Nephron (organoid): ENCODE measurements at regions not wholly inside any gene's neighbourhood (a gene's known extent, or its start where the extent isn't known, plus 50 kb on each side); places are given as distances from the start of the nearest gene placed in this dataset.

ENCODE experiments used
- H3K27ac Mint-ChIP-seq, 3 experiments: 2 replicates each; pipeline ENCODE4 v1.8.0; 2020; ENCODE audit warnings: mixed read lengths in 3 of 3, mild to moderate bottlenecking in 2 of 3, moderate library complexity in 1 of 3
- H3K27me3 Mint-ChIP-seq: 2 replicates; pipeline ENCODE4 v1.8.0; 2021; ENCODE audit warnings: low read depth, mild to moderate bottlenecking, moderate library complexity, mixed read lengths
- H3K36me3 Mint-ChIP-seq: 2 replicates; pipeline ENCODE4 v1.8.0; 2020; ENCODE audit warnings: low read depth, mixed read lengths
- H3K4me1 Mint-ChIP-seq: 2 replicates; pipeline ENCODE4 v1.8.0; 2020; ENCODE audit warnings: mixed read lengths
- H3K4me3 Mint-ChIP-seq, 3 experiments: 2 replicates each; pipeline ENCODE4 v1.8.0; 2020; ENCODE audit warnings: mild to moderate bottlenecking in 3 of 3, mixed read lengths in 3 of 3, moderate library complexity in 2 of 3
- H3K9me3 Mint-ChIP-seq: 2 replicates; pipeline ENCODE4 v1.8.0; 2020; ENCODE audit warnings: mixed read lengths
- TF ChIP-seq, protein P1 (sequence below), 3 experiments: fragments of 200-600 bp; sonication (generic); IDR thresholded peaks; one replicate each; pipeline ENCODE4 v1.5.0; 2021; ENCODE audit warnings: antibody characterized with exemption in 3 of 3; ENCODE audit not compliant: unreplicated experiment in 3 of 3

DNA sequence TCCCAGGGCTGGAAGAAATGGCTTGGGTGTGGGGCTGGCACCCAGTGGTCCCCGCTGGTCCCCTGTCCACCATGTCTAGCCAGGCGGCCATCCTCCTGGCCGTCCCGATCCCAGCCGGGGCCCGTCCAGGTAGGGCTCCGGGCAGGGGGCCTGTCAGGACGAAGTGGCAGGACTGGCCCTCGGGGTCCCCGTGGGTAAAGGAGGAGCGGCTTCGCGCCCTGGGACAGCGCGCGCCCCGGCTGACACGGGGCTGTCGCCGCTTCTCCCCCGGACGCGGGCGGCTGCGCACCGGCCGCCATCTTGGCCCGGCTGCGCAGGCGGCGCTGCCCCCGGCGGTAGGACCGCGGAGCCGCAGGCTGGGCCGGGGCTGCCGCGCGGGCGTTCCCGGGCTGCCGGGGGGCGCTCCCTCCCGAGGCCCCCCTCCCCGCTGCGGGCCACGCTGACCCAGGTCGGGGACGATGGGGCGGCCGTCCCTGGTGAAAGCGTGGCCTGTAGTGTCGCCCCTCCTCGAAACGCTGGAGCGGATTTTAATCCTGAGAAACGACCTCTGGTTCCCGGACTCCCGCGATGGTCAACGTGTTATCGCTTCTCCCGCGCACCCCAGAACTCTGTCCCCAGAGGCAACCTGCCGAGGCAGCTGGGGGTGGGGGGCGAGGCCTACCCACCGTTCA lies 60.4 kb upstream of the BCOR start:
- Mint-ChIP-seq H3K27ac (peak overlapping the region; percentile 59 to 93 (median 66)), H3K4me1 (peaks cover 16% of the 10 kb centered on the region), H3K27me3 (peaks cover 19% of the 10 kb centered on the region), H3K9me3 (peaks cover 4% of the 10 kb centered on the region), H3K4me3 (peak overlapping the region; percentile 79 to 87 (median 85)), H3K36me3 (no peaks in the 10 kb centered on the region)
- TF ChIP-seq, protein P1, sequence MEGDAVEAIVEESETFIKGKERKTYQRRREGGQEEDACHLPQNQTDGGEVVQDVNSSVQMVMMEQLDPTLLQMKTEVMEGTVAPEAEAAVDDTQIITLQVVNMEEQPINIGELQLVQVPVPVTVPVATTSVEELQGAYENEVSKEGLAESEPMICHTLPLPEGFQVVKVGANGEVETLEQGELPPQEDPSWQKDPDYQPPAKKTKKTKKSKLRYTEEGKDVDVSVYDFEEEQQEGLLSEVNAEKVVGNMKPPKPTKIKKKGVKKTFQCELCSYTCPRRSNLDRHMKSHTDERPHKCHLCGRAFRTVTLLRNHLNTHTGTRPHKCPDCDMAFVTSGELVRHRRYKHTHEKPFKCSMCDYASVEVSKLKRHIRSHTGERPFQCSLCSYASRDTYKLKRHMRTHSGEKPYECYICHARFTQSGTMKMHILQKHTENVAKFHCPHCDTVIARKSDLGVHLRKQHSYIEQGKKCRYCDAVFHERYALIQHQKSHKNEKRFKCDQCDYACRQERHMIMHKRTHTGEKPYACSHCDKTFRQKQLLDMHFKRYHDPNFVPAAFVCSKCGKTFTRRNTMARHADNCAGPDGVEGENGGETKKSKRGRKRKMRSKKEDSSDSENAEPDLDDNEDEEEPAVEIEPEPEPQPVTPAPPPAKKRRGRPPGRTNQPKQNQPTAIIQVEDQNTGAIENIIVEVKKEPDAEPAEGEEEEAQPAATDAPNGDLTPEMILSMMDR (IDR thresholded peaks at IDR 0.05; ENCODE audit: unreplicated experiment in 3 of 3) = peak; percentile 44 to 53 (median 48)

DNA sequence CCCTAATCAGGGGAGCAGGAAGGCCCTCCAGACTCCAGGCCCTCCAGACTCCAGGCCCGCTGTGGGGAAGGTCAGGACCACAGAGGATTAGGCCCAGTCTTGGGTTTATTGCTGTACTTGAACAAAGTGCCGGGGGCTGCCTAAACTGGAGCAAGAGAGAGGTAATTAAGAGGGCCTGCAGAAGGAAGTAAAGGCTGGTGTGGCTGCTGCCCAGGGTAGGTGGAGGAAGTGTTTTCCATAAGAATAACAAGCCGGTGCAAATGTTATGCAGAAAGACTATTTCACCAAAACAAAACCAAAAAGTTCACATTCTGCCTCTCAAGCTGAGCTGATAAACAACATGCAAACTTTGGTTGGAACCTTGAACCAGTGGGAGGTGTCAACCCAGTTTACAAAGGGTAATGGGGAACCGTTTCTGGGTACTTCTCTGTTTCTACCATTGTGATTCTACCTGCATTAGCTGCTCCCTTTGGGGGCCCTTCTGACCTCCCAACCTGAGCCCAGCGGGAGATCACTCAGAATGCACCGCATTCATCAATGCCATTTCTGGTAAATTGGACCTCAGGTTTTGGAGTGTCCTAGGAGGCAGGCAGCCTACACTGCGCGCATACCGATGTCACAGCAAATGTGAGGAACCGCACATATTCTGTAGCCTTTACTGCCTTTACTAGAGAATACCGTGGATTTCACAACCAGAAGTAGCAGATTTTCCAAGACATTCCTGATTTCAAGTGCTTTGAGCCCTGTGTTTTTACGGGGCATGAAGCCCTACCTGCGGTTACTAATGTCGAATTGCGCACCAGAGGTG lies 59.7 kb upstream of the BCOR start:
- TF ChIP-seq, protein P1 (IDR thresholded peaks at IDR 0.05; ENCODE audit: unreplicated experiment in 3 of 3) = no peak
- peaks cover 4% of the 10 kb centered on the region for H3K9me3 Mint-ChIP-seq
- H3K27ac Mint-ChIP-seq = peak overlapping the region; percentile 59 to 66 (median 62)
- peaks cover 16% of the 10 kb centered on the region for H3K27me3 Mint-ChIP-seq
- H3K36me3 Mint-ChIP-seq = no peaks in the 10 kb centered on the region
- H3K4me1 Mint-ChIP-seq = peaks cover 10% of the 10 kb centered on the region
- peak overlapping the region; percentile 75 to 81 (median 79) for H3K4me3 Mint-ChIP-seq

DNA sequence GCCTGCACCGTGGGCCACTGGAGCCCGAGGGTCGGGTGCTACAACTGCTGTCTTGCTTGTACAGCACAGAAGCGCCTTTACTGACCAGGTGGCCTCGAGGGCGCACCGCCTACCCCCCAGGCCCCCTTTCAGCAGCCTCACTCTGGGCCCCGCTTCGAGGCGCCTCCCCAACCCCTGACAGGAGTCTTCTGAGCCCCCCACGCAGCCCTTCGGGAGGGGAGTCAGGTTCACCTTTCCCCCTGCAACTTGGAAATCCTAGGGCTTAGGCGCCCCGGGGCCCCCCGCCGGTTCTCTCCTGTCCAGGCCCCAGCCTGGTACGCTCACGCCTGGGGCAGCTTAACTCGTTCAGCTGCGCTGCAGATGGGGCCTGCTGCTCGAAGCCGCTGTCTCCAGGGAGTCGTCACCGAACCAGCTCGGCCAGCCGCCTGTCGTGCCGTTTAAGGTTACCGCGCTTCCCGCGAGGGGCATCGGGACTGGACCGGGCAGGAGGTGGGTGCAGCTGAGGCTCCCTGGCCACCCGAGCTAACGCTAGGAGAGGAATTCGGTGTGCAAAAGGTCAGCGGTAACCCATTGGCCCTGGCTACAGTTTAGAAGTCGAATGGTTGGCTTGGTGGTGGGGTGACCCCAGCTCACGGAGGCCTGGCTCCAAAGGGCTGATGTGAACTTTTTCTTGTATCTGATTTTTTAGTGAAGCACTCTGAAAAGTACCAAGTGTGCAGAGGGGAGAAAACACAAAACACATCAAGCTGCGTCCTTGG lies 58.9 kb upstream of the BCOR start:
- peak overlapping the region; percentile 59 to 66 (median 62) for H3K27ac Mint-ChIP-seq
- peaks cover 4% of the 10 kb centered on the region for H3K9me3 Mint-ChIP-seq
- H3K27me3 Mint-ChIP-seq = peaks cover 11% of the 10 kb centered on the region
- TF ChIP-seq, protein P1 (IDR thresholded peaks at IDR 0.05; ENCODE audit: unreplicated experiment in 3 of 3) = no peak
- H3K36me3 Mint-ChIP-seq = no peaks in the 10 kb centered on the region
- H3K4me1 Mint-ChIP-seq = peaks cover 10% of the 10 kb centered on the region
- peak overlapping the region; percentile 75 to 81 (median 79) for H3K4me3 Mint-ChIP-seq

DNA sequence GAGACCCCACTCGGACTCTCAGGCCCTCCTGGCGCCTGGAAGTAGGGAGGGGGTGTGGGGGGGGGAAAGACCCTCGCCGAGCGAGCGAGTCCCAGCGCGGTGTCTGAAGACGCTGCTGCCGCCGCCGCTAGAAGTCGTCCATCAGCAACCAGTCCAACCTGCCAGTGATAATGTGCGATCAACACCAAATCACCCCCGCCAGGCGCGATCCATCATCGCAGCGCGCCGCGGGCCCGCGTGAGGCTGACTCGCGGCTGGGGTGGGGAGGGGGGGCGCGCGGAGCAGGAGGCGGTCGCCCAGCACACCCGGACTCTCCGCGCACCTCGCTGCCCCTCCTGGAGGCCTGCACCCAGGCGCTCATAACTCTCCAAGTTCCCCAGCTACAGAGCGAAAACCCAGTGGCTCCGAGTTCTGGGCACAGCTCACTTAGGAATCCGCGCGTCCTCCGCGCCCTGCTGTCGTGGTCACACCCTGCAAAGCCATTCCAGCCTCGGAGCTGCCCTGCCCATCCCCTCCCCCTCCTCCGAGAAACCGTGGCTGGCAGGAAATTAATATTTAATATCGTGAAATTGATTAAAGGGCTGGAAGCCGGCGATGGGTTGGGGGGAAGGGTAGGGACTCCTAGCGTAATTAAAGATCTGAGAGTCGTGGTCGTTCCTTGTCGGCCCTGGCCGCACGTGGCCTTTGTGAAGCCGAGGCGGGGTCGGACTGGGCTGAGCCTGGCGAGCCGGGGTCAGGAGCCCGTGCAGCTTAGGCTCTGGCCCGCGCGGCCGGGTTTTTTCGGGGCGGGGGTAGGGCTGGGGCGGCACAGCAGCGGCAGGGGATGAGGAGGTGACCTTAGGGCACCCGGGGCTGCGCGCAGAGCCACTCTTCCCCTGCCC lies 58.1 kb upstream of the BCOR start:
- H3K27ac Mint-ChIP-seq = no peak overlapping the region
- H3K27me3 Mint-ChIP-seq = peaks cover 11% of the 10 kb centered on the region
- peaks cover 12% of the 10 kb centered on the region for H3K4me1 Mint-ChIP-seq
- peak overlapping the region; percentile 54 to 80 (median 75) for H3K4me3 Mint-ChIP-seq
- H3K9me3 Mint-ChIP-seq = peaks cover 4% of the 10 kb centered on the region
- H3K36me3 Mint-ChIP-seq = no peaks in the 10 kb centered on the region
- TF ChIP-seq, protein P1 (IDR thresholded peaks at IDR 0.05; ENCODE audit: unreplicated experiment in 3 of 3) = no peak

DNA sequence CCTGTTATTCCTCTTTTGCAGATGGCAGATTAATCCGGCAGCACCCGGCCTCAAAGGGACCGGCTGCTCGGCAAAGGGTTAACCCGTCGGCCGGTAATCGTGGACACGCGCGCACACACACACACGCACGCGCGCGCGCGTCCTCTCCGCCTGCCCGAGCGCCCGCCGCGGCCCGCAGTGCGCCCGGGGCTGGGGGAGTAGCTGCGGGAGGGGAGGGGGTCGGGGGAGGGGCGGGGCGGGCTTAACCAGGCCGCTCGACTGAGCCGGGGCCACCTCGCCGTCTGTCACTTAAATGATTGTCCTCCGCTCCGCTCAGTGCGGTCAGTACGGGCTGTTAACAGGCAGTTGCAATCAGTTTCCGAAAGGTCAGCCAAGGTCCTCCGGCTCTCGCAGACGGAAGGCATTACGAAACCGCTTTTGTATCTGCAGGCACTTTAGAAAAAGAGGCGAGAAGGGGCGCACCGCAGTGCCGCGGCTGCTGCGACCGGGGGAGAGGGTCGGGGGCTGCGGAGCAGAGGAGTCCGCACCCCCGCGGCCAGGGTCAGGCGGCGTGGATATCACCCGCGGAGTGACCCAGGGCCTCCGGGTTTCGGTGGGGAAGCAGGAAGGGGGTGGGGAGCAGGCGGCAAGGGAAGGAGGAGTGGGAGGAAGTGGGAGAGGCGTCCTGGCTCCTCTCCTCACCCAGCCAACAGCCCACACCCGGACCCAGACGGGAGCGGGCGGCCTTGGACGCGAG lies 57.3 kb upstream of the BCOR start:
- peak overlapping the region; percentile 84 to 93 (median 92) for H3K4me3 Mint-ChIP-seq
- H3K36me3 Mint-ChIP-seq = no peaks in the 10 kb centered on the region
- peaks cover 20% of the 10 kb centered on the region for H3K4me1 Mint-ChIP-seq
- peaks cover 14% of the 10 kb centered on the region for H3K27me3 Mint-ChIP-seq
- TF ChIP-seq, protein P1 (IDR thresholded peaks at IDR 0.05; ENCODE audit: unreplicated experiment in 3 of 3) = no peak
- H3K9me3 Mint-ChIP-seq = peaks cover 4% of the 10 kb centered on the region
- peak overlapping the region in 2 of 3 experiments; percentile 77 to 84 for H3K27ac Mint-ChIP-seq
